ENCODE measurements at regions not wholly inside any gene's neighbourhood (a gene's known extent, or its start where the extent isn't known, plus 50 kb on each side); places are given as distances from the start of the nearest gene placed in this dataset.

DNA sequence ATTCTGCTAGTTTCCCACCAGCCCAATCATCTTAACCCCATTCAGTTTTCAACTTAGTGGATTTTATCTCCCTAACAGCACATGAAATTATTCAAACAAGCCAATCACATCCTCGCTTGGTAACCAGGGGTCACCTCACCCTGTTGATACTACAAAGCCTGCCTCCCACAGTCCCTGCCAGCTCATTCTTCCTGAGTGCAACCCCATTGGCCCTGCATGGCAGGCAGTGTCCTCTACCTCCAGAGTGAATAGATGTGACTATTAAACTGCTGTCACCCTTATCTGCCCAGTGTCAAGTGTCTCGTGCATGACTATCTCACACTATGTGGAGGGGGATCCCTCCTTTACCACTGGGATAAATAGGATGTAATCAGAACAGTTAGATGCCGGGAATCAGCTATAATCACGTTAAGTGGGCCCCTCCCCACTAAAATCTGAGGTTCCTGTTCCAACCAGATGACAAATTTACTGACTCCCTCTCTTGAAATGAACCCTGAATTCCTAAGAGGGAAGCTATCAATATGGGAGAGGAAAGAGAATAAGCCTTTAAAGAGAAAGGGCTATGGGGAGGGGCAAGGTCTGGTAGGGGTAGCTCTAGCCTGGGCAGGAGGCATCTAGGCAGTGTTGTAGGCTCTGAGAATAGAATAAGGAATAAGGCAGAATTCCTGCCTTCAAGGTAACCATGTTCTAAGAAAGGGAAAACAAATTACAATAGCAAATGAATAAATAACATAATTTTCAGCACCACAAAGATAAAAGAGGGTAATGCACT, 155.9 kb downstream of the SLC30A10 start:
- TF ChIP-seq, protein P1, sequence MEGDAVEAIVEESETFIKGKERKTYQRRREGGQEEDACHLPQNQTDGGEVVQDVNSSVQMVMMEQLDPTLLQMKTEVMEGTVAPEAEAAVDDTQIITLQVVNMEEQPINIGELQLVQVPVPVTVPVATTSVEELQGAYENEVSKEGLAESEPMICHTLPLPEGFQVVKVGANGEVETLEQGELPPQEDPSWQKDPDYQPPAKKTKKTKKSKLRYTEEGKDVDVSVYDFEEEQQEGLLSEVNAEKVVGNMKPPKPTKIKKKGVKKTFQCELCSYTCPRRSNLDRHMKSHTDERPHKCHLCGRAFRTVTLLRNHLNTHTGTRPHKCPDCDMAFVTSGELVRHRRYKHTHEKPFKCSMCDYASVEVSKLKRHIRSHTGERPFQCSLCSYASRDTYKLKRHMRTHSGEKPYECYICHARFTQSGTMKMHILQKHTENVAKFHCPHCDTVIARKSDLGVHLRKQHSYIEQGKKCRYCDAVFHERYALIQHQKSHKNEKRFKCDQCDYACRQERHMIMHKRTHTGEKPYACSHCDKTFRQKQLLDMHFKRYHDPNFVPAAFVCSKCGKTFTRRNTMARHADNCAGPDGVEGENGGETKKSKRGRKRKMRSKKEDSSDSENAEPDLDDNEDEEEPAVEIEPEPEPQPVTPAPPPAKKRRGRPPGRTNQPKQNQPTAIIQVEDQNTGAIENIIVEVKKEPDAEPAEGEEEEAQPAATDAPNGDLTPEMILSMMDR (IDR thresholded peaks at IDR 0.05; ENCODE audit: low read depth, low read length, missing input control), result no peak
- no peak for TF ChIP-seq RAD21 (IDR thresholded peaks at IDR 0.05)
- TF ChIP-seq, protein P2, sequence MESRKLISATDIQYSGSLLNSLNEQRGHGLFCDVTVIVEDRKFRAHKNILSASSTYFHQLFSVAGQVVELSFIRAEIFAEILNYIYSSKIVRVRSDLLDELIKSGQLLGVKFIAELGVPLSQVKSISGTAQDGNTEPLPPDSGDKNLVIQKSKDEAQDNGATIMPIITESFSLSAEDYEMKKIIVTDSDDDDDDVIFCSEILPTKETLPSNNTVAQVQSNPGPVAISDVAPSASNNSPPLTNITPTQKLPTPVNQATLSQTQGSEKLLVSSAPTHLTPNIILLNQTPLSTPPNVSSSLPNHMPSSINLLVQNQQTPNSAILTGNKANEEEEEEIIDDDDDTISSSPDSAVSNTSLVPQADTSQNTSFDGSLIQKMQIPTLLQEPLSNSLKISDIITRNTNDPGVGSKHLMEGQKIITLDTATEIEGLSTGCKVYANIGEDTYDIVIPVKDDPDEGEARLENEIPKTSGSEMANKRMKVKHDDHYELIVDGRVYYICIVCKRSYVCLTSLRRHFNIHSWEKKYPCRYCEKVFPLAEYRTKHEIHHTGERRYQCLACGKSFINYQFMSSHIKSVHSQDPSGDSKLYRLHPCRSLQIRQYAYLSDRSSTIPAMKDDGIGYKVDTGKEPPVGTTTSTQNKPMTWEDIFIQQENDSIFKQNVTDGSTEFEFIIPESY (IDR thresholded peaks at IDR 0.05), result no peak
- TF ChIP-seq, protein P3, sequence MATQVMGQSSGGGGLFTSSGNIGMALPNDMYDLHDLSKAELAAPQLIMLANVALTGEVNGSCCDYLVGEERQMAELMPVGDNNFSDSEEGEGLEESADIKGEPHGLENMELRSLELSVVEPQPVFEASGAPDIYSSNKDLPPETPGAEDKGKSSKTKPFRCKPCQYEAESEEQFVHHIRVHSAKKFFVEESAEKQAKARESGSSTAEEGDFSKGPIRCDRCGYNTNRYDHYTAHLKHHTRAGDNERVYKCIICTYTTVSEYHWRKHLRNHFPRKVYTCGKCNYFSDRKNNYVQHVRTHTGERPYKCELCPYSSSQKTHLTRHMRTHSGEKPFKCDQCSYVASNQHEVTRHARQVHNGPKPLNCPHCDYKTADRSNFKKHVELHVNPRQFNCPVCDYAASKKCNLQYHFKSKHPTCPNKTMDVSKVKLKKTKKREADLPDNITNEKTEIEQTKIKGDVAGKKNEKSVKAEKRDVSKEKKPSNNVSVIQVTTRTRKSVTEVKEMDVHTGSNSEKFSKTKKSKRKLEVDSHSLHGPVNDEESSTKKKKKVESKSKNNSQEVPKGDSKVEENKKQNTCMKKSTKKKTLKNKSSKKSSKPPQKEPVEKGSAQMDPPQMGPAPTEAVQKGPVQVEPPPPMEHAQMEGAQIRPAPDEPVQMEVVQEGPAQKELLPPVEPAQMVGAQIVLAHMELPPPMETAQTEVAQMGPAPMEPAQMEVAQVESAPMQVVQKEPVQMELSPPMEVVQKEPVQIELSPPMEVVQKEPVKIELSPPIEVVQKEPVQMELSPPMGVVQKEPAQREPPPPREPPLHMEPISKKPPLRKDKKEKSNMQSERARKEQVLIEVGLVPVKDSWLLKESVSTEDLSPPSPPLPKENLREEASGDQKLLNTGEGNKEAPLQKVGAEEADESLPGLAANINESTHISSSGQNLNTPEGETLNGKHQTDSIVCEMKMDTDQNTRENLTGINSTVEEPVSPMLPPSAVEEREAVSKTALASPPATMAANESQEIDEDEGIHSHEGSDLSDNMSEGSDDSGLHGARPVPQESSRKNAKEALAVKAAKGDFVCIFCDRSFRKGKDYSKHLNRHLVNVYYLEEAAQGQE (IDR thresholded peaks at IDR 0.05), result no peak
- TF ChIP-seq SP1 (IDR thresholded peaks at IDR 0.05), result no peak
- no peak for TF ChIP-seq YY1 (IDR thresholded peaks at IDR 0.05)
